MCF 10A (cell line): ENCODE measurements at regions not wholly inside any gene's neighbourhood (a gene's known extent, or its start where the extent isn't known, plus 50 kb on each side); places are given as distances from the start of the nearest gene placed in this dataset.
"Not testable (repeated sequence)": the region's sequence is repeated elsewhere in the genome, so short reads cannot be mapped to it uniquely, and the experiment has no call there.

Experiments
- BruUV-seq: library from RNA; stranded (reverse); fragments of 400-500 nt; replicated peaks from 2 replicates; lab custom pipeline; 2021; lab: Mats Ljungman, UMichigan
- CTCF ChIA-PET: fragments of 300-600 bp; sonication (Branson Sonifier 250); formaldehyde crosslinking; extraction: SDS; loops from one replicate; lab custom pipeline; 2021; ENCODE audit warnings: antibody characterized with exemption, inconsistent platforms; lab: Yijun Ruan, JAX
- POLR2A ChIA-PET: fragments of 300-600, 350-650 bp; sonication (Branson Sonifier 250); formaldehyde crosslinking; extraction: SDS; loops from one replicate; lab custom pipeline; 2020; ENCODE audit warnings: antibody characterized with exemption, inconsistent platforms; lab: Yijun Ruan, JAX
- DNase-seq: peaks from one replicate; pipeline ENCODE4 v3.0.0-alpha.2; 2018; ENCODE audit not compliant: unreplicated experiment
- H3K27ac Mint-ChIP-seq: one replicate; pipeline ENCODE4 v1.8.0; 2022; ENCODE audit warnings: mild to moderate bottlenecking, low read depth, mixed read lengths; ENCODE audit not compliant: unreplicated experiment
- H3K27me3 Mint-ChIP-seq: one replicate; pipeline ENCODE4 v1.8.0; 2022; ENCODE audit warnings: mixed read lengths; ENCODE audit not compliant: insufficient read depth, unreplicated experiment
- H3K36me3 Mint-ChIP-seq: one replicate; pipeline ENCODE4 v1.8.0; 2022; ENCODE audit warnings: mild to moderate bottlenecking, moderate library complexity, mixed read lengths; ENCODE audit not compliant: insufficient read depth, unreplicated experiment
- H3K4me1 Mint-ChIP-seq: one replicate; pipeline ENCODE4 v1.8.0; 2022; ENCODE audit warnings: mixed read lengths; ENCODE audit not compliant: insufficient read depth, unreplicated experiment
- H3K4me3 Mint-ChIP-seq: one replicate; pipeline ENCODE4 v1.8.0; 2022; ENCODE audit warnings: mild to moderate bottlenecking, moderate library complexity, mixed read lengths; ENCODE audit not compliant: unreplicated experiment
- H3K9me3 Mint-ChIP-seq: one replicate; pipeline ENCODE4 v1.8.0; 2022; ENCODE audit warnings: mixed read lengths; ENCODE audit not compliant: unreplicated experiment
- CTCF ChIP-seq: fragments of 200-600 bp; IDR thresholded peaks from one replicate; pipeline ENCODE4 v1.8.0; 2022; ENCODE audit warnings: antibody characterized with exemption, mild to moderate bottlenecking; ENCODE audit not compliant: unreplicated experiment
- intact Hi-C: fragments of 100-400 bp; cut with micrococcal nuclease; formaldehyde crosslinking; loops from 2 replicates; pipeline ENCODE4 v1.14.1; 2022

- Mint-ChIP-seq H3K27ac (no peak overlapping the region), H3K27me3 (no peaks in the 10 kb centered on the region), H3K4me1 (peaks cover 11% of the 10 kb centered on the region), H3K9me3 (no peaks in the 10 kb centered on the region), H3K36me3 (no peaks in the 10 kb centered on the region), H3K4me3 (no peak overlapping the region)
- ChIA-PET CTCF (interaction anchor here (0.6 to 1.0 kb wide), 4 partner anchors 101 to 275 kb away, joined by 3 to 5 read pairs (median 4); no protein-coding TSS in a partner anchor), POLR2A (interaction anchor here (1.2 kb wide), 1 partner anchor 52 kb away, joined by 4 read pairs; no protein-coding TSS in a partner anchor)
- DNase-seq, result no peak
- TF ChIP-seq CTCF, result no peak
- intact Hi-C loops, result no loop called here
- no TSS peak for BruUV-seq
Measured at GRCh38 chr6:137977814-137978213, 110.8 kb downstream of the TNFAIP3 start.

GRCh38 chr6:137978252-137978896, 111.3 kb downstream of the TNFAIP3 start:
- no TSS peak for BruUV-seq
- Mint-ChIP-seq H3K9me3 (no peaks in the 10 kb centered on the region), H3K36me3 (no peaks in the 10 kb centered on the region), H3K4me3 (no peak overlapping the region), H3K27ac (no peak overlapping the region), H3K27me3 (no peaks in the 10 kb centered on the region), H3K4me1 (peaks cover 9% of the 10 kb centered on the region)
- no peak for TF ChIP-seq CTCF
- CTCF ChIA-PET, result interaction anchor here (0.6 kb wide), 2 partner anchors 263 to 279 kb away, joined by 3 read pairs; no protein-coding TSS in a partner anchor
- intact Hi-C loops, result no loop called here
- DNase-seq, result peak; percentile 47
- POLR2A ChIA-PET, result interaction anchor here (0.6 to 1.2 kb wide), 2 partner anchors 24 to 52 kb away, joined by 3 to 4 read pairs; no protein-coding TSS in a partner anchor

- ChIA-PET CTCF (interaction anchor here (0.6 to 1.8 kb wide), 6 partner anchors 11 to 638 kb away, joined by 3 to 7 read pairs (median 4); no protein-coding TSS in a partner anchor), POLR2A (interaction anchor here (1.1 kb wide), 1 partner anchor 11 kb away, joined by 3 read pairs; no protein-coding TSS in a partner anchor)
- H3K27ac Mint-ChIP-seq, H3K4me1 Mint-ChIP-seq, H3K36me3 Mint-ChIP-seq, H3K9me3 Mint-ChIP-seq, BruUV-seq, H3K27me3 Mint-ChIP-seq, DNase-seq, intact Hi-C loops, H3K4me3 Mint-ChIP-seq: not testable (repeated sequence)
Measured at GRCh38 chr6:137979263-137979662, 112.2 kb downstream of the TNFAIP3 start.

GRCh38 chr6:137980777-137981176, 113.7 kb downstream of the TNFAIP3 start:
- POLR2A ChIA-PET, result no interaction called here
- Mint-ChIP-seq H3K4me1 (peaks cover 7% of the 10 kb centered on the region), H3K27me3 (no peaks in the 10 kb centered on the region), H3K27ac (no peak overlapping the region), H3K4me3 (no peak overlapping the region), H3K9me3 (no peaks in the 10 kb centered on the region), H3K36me3 (no peaks in the 10 kb centered on the region)
- TF ChIP-seq CTCF, result no peak
- intact Hi-C loops, result no loop called here
- CTCF ChIA-PET, result interaction anchor here (0.9 to 1.8 kb wide), 5 partner anchors 20 to 273 kb away, joined by 3 to 7 read pairs (median 4); no protein-coding TSS in a partner anchor
- no peak for DNase-seq
- no TSS peak for BruUV-seq
